ENCODE measurements at regions not wholly inside any gene's neighbourhood (a gene's known extent, or its start where the extent isn't known, plus 50 kb on each side); places are given as distances from the start of the nearest gene placed in this dataset.
"Not testable (repeated sequence)": the region's sequence is repeated elsewhere in the genome, so short reads cannot be mapped to it uniquely, and the experiment has no call there.

- Histone ChIP-seq H3K4me1 (ENCODE audit: control insufficient read depth, insufficient read depth, low read length) (no peaks in the 10 kb centered on the region), H3K9me3 (ENCODE audit: control insufficient read depth in 2 of 2, low read length in 2 of 2) (no peaks in the 10 kb centered on the region), H3K27ac (ENCODE audit: low read length) (no peak overlapping the region), H3K4me3 (ENCODE audit: low read length in 2 of 2) (no peak overlapping the region), H3K36me3 (ENCODE audit: control insufficient read depth in 2 of 2, insufficient read depth in 2 of 2, low read length in 2 of 2) (no peaks in the 10 kb centered on the region), H3K9ac (ENCODE audit: low read length in 2 of 2) (no peak overlapping the region), H3K27me3 (ENCODE audit: control insufficient read depth in 1 of 2, insufficient read depth in 2 of 2, low read length in 2 of 2) (no peaks in the 10 kb centered on the region)
Observed at GRCh38 chr6:165768961-165769360, 105.9 kb upstream of the PDE10A start.

- Histone ChIP-seq H3K9me3 (ENCODE audit: control insufficient read depth in 2 of 2, low read length in 2 of 2) (peaks cover 0 to 8% of the 10 kb centered on the region in 2 donors), H3K27ac (ENCODE audit: low read length) (no peak overlapping the region), H3K4me3 (ENCODE audit: low read length in 2 of 2) (no peak overlapping the region), H3K27me3 (ENCODE audit: control insufficient read depth in 1 of 2, insufficient read depth in 2 of 2, low read length in 2 of 2) (no peaks in the 10 kb centered on the region), H3K4me1 (ENCODE audit: control insufficient read depth, insufficient read depth, low read length) (no peaks in the 10 kb centered on the region), H3K36me3 (ENCODE audit: control insufficient read depth in 2 of 2, insufficient read depth in 2 of 2, low read length in 2 of 2) (no peaks in the 10 kb centered on the region), H3K9ac (ENCODE audit: low read length in 2 of 2) (no peak overlapping the region)
Observed at GRCh38 chr6:165767228-165767627, 104.2 kb upstream of the PDE10A start.

- Histone ChIP-seq H3K9me3 (ENCODE audit: control insufficient read depth in 2 of 2, low read length in 2 of 2) (peaks cover 0 to 10% of the 10 kb centered on the region in 2 donors), H3K27ac (ENCODE audit: low read length) (no peak overlapping the region), H3K36me3 (ENCODE audit: control insufficient read depth in 2 of 2, insufficient read depth in 2 of 2, low read length in 2 of 2) (no peaks in the 10 kb centered on the region), H3K9ac (ENCODE audit: low read length in 2 of 2) (no peak overlapping the region), H3K27me3 (ENCODE audit: control insufficient read depth in 1 of 2, insufficient read depth in 2 of 2, low read length in 2 of 2) (no peaks in the 10 kb centered on the region), H3K4me3 (ENCODE audit: low read length in 2 of 2) (no peak overlapping the region), H3K4me1 (ENCODE audit: control insufficient read depth, insufficient read depth, low read length) (no peaks in the 10 kb centered on the region)
Observed at GRCh38 chr6:165766457-165766856, 103.4 kb upstream of the PDE10A start.

- Histone ChIP-seq H3K4me1 (ENCODE audit: control insufficient read depth, insufficient read depth, low read length) (no peaks in the 10 kb centered on the region), H3K27ac (ENCODE audit: low read length) (no peak overlapping the region), H3K4me3 (ENCODE audit: low read length in 2 of 2) (no peak overlapping the region), H3K9me3 (ENCODE audit: control insufficient read depth in 2 of 2, low read length in 2 of 2) (peaks cover 0 to 10% of the 10 kb centered on the region in 2 donors), H3K36me3 (ENCODE audit: control insufficient read depth in 2 of 2, insufficient read depth in 2 of 2, low read length in 2 of 2) (no peaks in the 10 kb centered on the region), H3K27me3 (ENCODE audit: control insufficient read depth in 1 of 2, insufficient read depth in 2 of 2, low read length in 2 of 2) (no peaks in the 10 kb centered on the region), H3K9ac (ENCODE audit: low read length in 2 of 2) (no peak overlapping the region)
Observed at GRCh38 chr6:165766026-165766425, 103.0 kb upstream of the PDE10A start.

- not testable (repeated sequence) for H3K4me1 ChIP-seq (ENCODE audit: control insufficient read depth, insufficient read depth, low read length); H3K27ac ChIP-seq (ENCODE audit: low read length)
Observed at GRCh38 chr6:165765256-165765655, 102.2 kb upstream of the PDE10A start.

GRCh38 chr6:165762876-165763275 is 99.8 kb upstream of the PDE10A start:
- no peaks in the 10 kb centered on the region for H3K27me3 ChIP-seq (ENCODE audit: control insufficient read depth in 1 of 2, insufficient read depth in 2 of 2, low read length in 2 of 2)
- no peaks in the 10 kb centered on the region for H3K36me3 ChIP-seq (ENCODE audit: control insufficient read depth in 2 of 2, insufficient read depth in 2 of 2, low read length in 2 of 2)
- H3K27ac ChIP-seq (ENCODE audit: low read length): no peak overlapping the region
- H3K4me1 ChIP-seq (ENCODE audit: control insufficient read depth, insufficient read depth, low read length): no peaks in the 10 kb centered on the region
- peaks cover 0 to 15% of the 10 kb centered on the region in 2 donors for H3K9me3 ChIP-seq (ENCODE audit: control insufficient read depth in 2 of 2, low read length in 2 of 2)
- no peak overlapping the region for H3K9ac ChIP-seq (ENCODE audit: low read length in 2 of 2)
- no peak overlapping the region for H3K4me3 ChIP-seq (ENCODE audit: low read length in 2 of 2)

More at GRCh38 chr6:165765256-165765655, 102.2 kb upstream of the PDE10A start:
- not testable (repeated sequence) for H3K27me3 ChIP-seq (ENCODE audit: control insufficient read depth in 1 of 2, insufficient read depth in 2 of 2, low read length in 2 of 2); H3K9ac ChIP-seq (ENCODE audit: low read length in 2 of 2); H3K36me3 ChIP-seq (ENCODE audit: control insufficient read depth in 2 of 2, insufficient read depth in 2 of 2, low read length in 2 of 2); H3K4me3 ChIP-seq (ENCODE audit: low read length in 2 of 2)
- H3K9me3 ChIP-seq (ENCODE audit: control insufficient read depth in 2 of 2, low read length in 2 of 2): peaks cover 0 to 15% of the 10 kb centered on the region in 2 donors

GRCh38 chr6:165762125-165762524 is 99.1 kb upstream of the PDE10A start:
- Histone ChIP-seq H3K36me3 (ENCODE audit: control insufficient read depth in 2 of 2, insufficient read depth in 2 of 2, low read length in 2 of 2) (no peaks in the 10 kb centered on the region), H3K27me3 (ENCODE audit: control insufficient read depth in 1 of 2, insufficient read depth in 2 of 2, low read length in 2 of 2) (no peaks in the 10 kb centered on the region), H3K27ac (ENCODE audit: low read length) (no peak overlapping the region), H3K4me1 (ENCODE audit: control insufficient read depth, insufficient read depth, low read length) (no peaks in the 10 kb centered on the region), H3K4me3 (ENCODE audit: low read length in 2 of 2) (no peak overlapping the region), H3K9me3 (ENCODE audit: control insufficient read depth in 2 of 2, low read length in 2 of 2) (peaks cover 0 to 15% of the 10 kb centered on the region in 2 donors), H3K9ac (ENCODE audit: low read length in 2 of 2) (no peak overlapping the region)

GRCh38 chr6:165760803-165761185 is 97.8 kb upstream of the PDE10A start:
- H3K27me3 ChIP-seq (ENCODE audit: control insufficient read depth in 1 of 2, insufficient read depth in 2 of 2, low read length in 2 of 2): no peaks in the 10 kb centered on the region
- H3K27ac ChIP-seq (ENCODE audit: low read length): no peak overlapping the region
- no peaks in the 10 kb centered on the region for H3K4me1 ChIP-seq (ENCODE audit: control insufficient read depth, insufficient read depth, low read length)
- no peaks in the 10 kb centered on the region for H3K36me3 ChIP-seq (ENCODE audit: control insufficient read depth in 2 of 2, insufficient read depth in 2 of 2, low read length in 2 of 2)
- peaks cover 0 to 15% of the 10 kb centered on the region in 2 donors for H3K9me3 ChIP-seq (ENCODE audit: control insufficient read depth in 2 of 2, low read length in 2 of 2)
- no peak overlapping the region for H3K9ac ChIP-seq (ENCODE audit: low read length in 2 of 2)
- H3K4me3 ChIP-seq (ENCODE audit: low read length in 2 of 2): no peak overlapping the region

GRCh38 chr6:165760126-165760802 is 97.2 kb upstream of the PDE10A start:
- H3K36me3 ChIP-seq (ENCODE audit: control insufficient read depth in 2 of 2, insufficient read depth in 2 of 2, low read length in 2 of 2): no peaks in the 10 kb centered on the region
- no peaks in the 10 kb centered on the region for H3K4me1 ChIP-seq (ENCODE audit: control insufficient read depth, insufficient read depth, low read length)
- peaks cover 0 to 15% of the 10 kb centered on the region in 2 donors for H3K9me3 ChIP-seq (ENCODE audit: control insufficient read depth in 2 of 2, low read length in 2 of 2)
- no peak overlapping the region for H3K4me3 ChIP-seq (ENCODE audit: low read length in 2 of 2)
- no peaks in the 10 kb centered on the region for H3K27me3 ChIP-seq (ENCODE audit: control insufficient read depth in 1 of 2, insufficient read depth in 2 of 2, low read length in 2 of 2)
- H3K9ac ChIP-seq (ENCODE audit: low read length in 2 of 2): no peak overlapping the region
- no peak overlapping the region for H3K27ac ChIP-seq (ENCODE audit: low read length)

GRCh38 chr6:165758441-165758840 is 95.4 kb upstream of the PDE10A start:
- no peaks in the 10 kb centered on the region for H3K27me3 ChIP-seq (ENCODE audit: control insufficient read depth in 1 of 2, insufficient read depth in 2 of 2, low read length in 2 of 2)
- no peaks in the 10 kb centered on the region for H3K4me1 ChIP-seq (ENCODE audit: control insufficient read depth, insufficient read depth, low read length)
- H3K36me3 ChIP-seq (ENCODE audit: control insufficient read depth in 2 of 2, insufficient read depth in 2 of 2, low read length in 2 of 2): no peaks in the 10 kb centered on the region
- peaks cover 0 to 15% of the 10 kb centered on the region in 2 donors for H3K9me3 ChIP-seq (ENCODE audit: control insufficient read depth in 2 of 2, low read length in 2 of 2)
- no peak overlapping the region for H3K9ac ChIP-seq (ENCODE audit: low read length in 2 of 2)
- no peak overlapping the region for H3K27ac ChIP-seq (ENCODE audit: low read length)
- no peak overlapping the region for H3K4me3 ChIP-seq (ENCODE audit: low read length in 2 of 2)

- H3K9ac ChIP-seq (ENCODE audit: low read length in 2 of 2): no peak overlapping the region
- no peaks in the 10 kb centered on the region for H3K4me1 ChIP-seq (ENCODE audit: control insufficient read depth, insufficient read depth, low read length)
- H3K9me3 ChIP-seq (ENCODE audit: control insufficient read depth in 2 of 2, low read length in 2 of 2): peaks cover 0 to under 1% of the 10 kb centered on the region in 2 donors
- H3K36me3 ChIP-seq (ENCODE audit: control insufficient read depth in 2 of 2, insufficient read depth in 2 of 2, low read length in 2 of 2): no peaks in the 10 kb centered on the region
- H3K4me3 ChIP-seq (ENCODE audit: low read length in 2 of 2): no peak overlapping the region
- no peaks in the 10 kb centered on the region for H3K27me3 ChIP-seq (ENCODE audit: control insufficient read depth in 1 of 2, insufficient read depth in 2 of 2, low read length in 2 of 2)
- no peak overlapping the region for H3K27ac ChIP-seq (ENCODE audit: low read length)
Observed at GRCh38 chr6:165755583-165755982, 92.5 kb upstream of the PDE10A start.

All from stomach smooth muscle (tissue), 2 donors.